Esophagus (tissue), 2 donors: ENCODE measurements at regions not wholly inside any gene's neighbourhood (a gene's known extent, or its start where the extent isn't known, plus 50 kb on each side); places are given as distances from the start of the nearest gene placed in this dataset.

Experiments
- H3K27ac ChIP-seq, 2 donors: one replicate each; pipeline ENCODE4 v1.5.1; 2013; ENCODE audit warnings: low read depth in 2 of 2, mild to moderate bottlenecking in 2 of 2, inconsistent platforms in 1 of 2, low read length in 1 of 2, moderate library complexity in 1 of 2
- H3K27me3 ChIP-seq, 2 donors: one replicate each; pipeline ENCODE4 v1.6.1; 2013; ENCODE audit warnings: low read length in 2 of 2, control low read depth in 1 of 2, mild to moderate bottlenecking in 1 of 2; ENCODE audit not compliant: insufficient read depth in 2 of 2, control insufficient read depth in 1 of 2
- H3K36me3 ChIP-seq, 2 donors: one replicate each; pipeline ENCODE4 v1.6.1; 2013; ENCODE audit warnings: low read length in 1 of 2; ENCODE audit not compliant: control insufficient read depth in 2 of 2, insufficient read depth in 2 of 2
- H3K4me1 ChIP-seq, 2 donors: one replicate each; pipeline ENCODE4 v1.6.1; 2013; ENCODE audit warnings: low read length in 1 of 2; ENCODE audit not compliant: control insufficient read depth in 2 of 2, insufficient read depth in 2 of 2
- H3K4me3 ChIP-seq, 2 donors: one replicate each; pipeline ENCODE4 v1.5.1; 2013; ENCODE audit warnings: low read length in 2 of 2, mild to moderate bottlenecking in 2 of 2, low read depth in 1 of 2, moderate library complexity in 1 of 2
- H3K9me3 ChIP-seq, 2 donors: one replicate each; pipeline ENCODE4 v1.6.1; 2013; ENCODE audit warnings: mild to moderate bottlenecking in 2 of 2, low read depth in 1 of 2, low read length in 1 of 2, moderate library complexity in 1 of 2; ENCODE audit not compliant: control insufficient read depth in 2 of 2, insufficient read depth in 1 of 2
- WGBS, 2 donors: extraction: QIAGEN DNeasy Blood & Tissue Kit; methylation state at CpG; one replicate each; pipeline ENCODE4 v1.1.7; 2013; 5-methylcytosine and 5-hydroxymethylcytosine counted together
- donor health status: healthy with polysubstance abuse.
- donor health status: Bipolar disorder and iron deficiency.

GRCh38 chr14:54135804-54136280 is 179.2 kb upstream of the BMP4 start:
- Histone ChIP-seq H3K4me1 (no peaks in the 10 kb centered on the region), H3K36me3 (no peaks in the 10 kb centered on the region), H3K9me3 (no peaks in the 10 kb centered on the region), H3K27ac (no peak overlapping the region), H3K4me3 (no peak overlapping the region), H3K27me3 (no peaks in the 10 kb centered on the region)
- 85 to 86% methylated on average over 3 of the region's 3 CpGs for WGBS, 2 donors

- H3K4me1 ChIP-seq = no peaks in the 10 kb centered on the region
- 63 to 70% methylated on average over 6 of the region's 6 CpGs for WGBS, 2 donors
- H3K36me3 ChIP-seq = no peaks in the 10 kb centered on the region
- H3K4me3 ChIP-seq = no peak overlapping the region
- no peak overlapping the region for H3K27ac ChIP-seq
- H3K9me3 ChIP-seq = no peaks in the 10 kb centered on the region
- H3K27me3 ChIP-seq = no peaks in the 10 kb centered on the region
Observed at GRCh38 chr14:54136894-54137613, 180.4 kb upstream of the BMP4 start.

- H3K27me3 ChIP-seq = no peaks in the 10 kb centered on the region
- no peaks in the 10 kb centered on the region for H3K9me3 ChIP-seq
- H3K4me3 ChIP-seq = no peak overlapping the region
- H3K27ac ChIP-seq = no peak overlapping the region
- no peaks in the 10 kb centered on the region for H3K36me3 ChIP-seq
- WGBS, 2 donors = 42 to 66% methylated on average over 1 of the region's 1 CpG
- H3K4me1 ChIP-seq = no peaks in the 10 kb centered on the region
Observed at GRCh38 chr14:54137614-54137961, 181.0 kb upstream of the BMP4 start.

GRCh38 chr14:54138024-54138353 is 181.4 kb upstream of the BMP4 start:
- Histone ChIP-seq H3K9me3 (no peaks in the 10 kb centered on the region), H3K27ac (no peak overlapping the region), H3K27me3 (no peaks in the 10 kb centered on the region), H3K4me3 (no peak overlapping the region), H3K4me1 (no peaks in the 10 kb centered on the region), H3K36me3 (no peaks in the 10 kb centered on the region)
- 29 to 61% methylated on average over 1 of the region's 1 CpG for WGBS, 2 donors

- Histone ChIP-seq H3K27ac (no peak overlapping the region), H3K9me3 (no peaks in the 10 kb centered on the region), H3K4me1 (no peaks in the 10 kb centered on the region), H3K36me3 (no peaks in the 10 kb centered on the region), H3K4me3 (no peak overlapping the region), H3K27me3 (no peaks in the 10 kb centered on the region)
- 58 to 71% methylated on average over 2 of the region's 2 CpGs for WGBS, 2 donors
Observed at GRCh38 chr14:54138354-54139038, 181.9 kb upstream of the BMP4 start.

GRCh38 chr14:54140551-54140950 is 183.9 kb upstream of the BMP4 start:
- Histone ChIP-seq H3K4me3 (no peak overlapping the region), H3K27ac (no peak overlapping the region), H3K27me3 (no peaks in the 10 kb centered on the region), H3K9me3 (peaks cover 0 to 2% of the 10 kb centered on the region in 2 donors), H3K36me3 (no peaks in the 10 kb centered on the region), H3K4me1 (no peaks in the 10 kb centered on the region)
- 91 to 97% methylated on average over 1 of the region's 1 CpG for WGBS, 2 donors

GRCh38 chr14:54146601-54147000 is 190.0 kb upstream of the BMP4 start:
- WGBS, 2 donors = 89 to 91% methylated on average over 2 of the region's 2 CpGs
- Histone ChIP-seq H3K4me1 (peaks cover 0 to 3% of the 10 kb centered on the region in 2 donors), H3K27ac (no peak overlapping the region), H3K27me3 (no peaks in the 10 kb centered on the region), H3K9me3 (peaks cover 0 to 4% of the 10 kb centered on the region in 2 donors), H3K36me3 (no peaks in the 10 kb centered on the region), H3K4me3 (no peak overlapping the region)

GRCh38 chr14:54147282-54147681 is 190.7 kb upstream of the BMP4 start:
- Histone ChIP-seq H3K27me3 (no peaks in the 10 kb centered on the region), H3K4me3 (no peak overlapping the region), H3K9me3 (peaks cover 0 to 4% of the 10 kb centered on the region in 2 donors), H3K4me1 (peaks cover 0 to 3% of the 10 kb centered on the region in 2 donors), H3K27ac (no peak overlapping the region), H3K36me3 (no peaks in the 10 kb centered on the region)
- WGBS, 2 donors = 54 to 57% methylated on average over 2 of the region's 2 CpGs

GRCh38 chr14:54147758-54148157 is 191.1 kb upstream of the BMP4 start:
- Histone ChIP-seq H3K4me1 (peaks cover 0 to 3% of the 10 kb centered on the region in 2 donors), H3K36me3 (no peaks in the 10 kb centered on the region)
- WGBS, 2 donors = 87 to 95% methylated on average over 3 of the region's 3 CpGs

GRCh38 chr14:54148251-54148650 is 191.6 kb upstream of the BMP4 start:
- Histone ChIP-seq H3K4me3 (no peak overlapping the region), H3K27me3 (no peaks in the 10 kb centered on the region), H3K36me3 (no peaks in the 10 kb centered on the region), H3K27ac (no peak overlapping the region), H3K4me1 (peaks cover 0 to 3% of the 10 kb centered on the region in 2 donors), H3K9me3 (peaks cover 0 to 4% of the 10 kb centered on the region in 2 donors)
- 89 to 92% methylated on average over 3 of the region's 3 CpGs for WGBS, 2 donors

More at GRCh38 chr14:54147758-54148157, 191.1 kb upstream of the BMP4 start:
- Histone ChIP-seq H3K27me3 (no peaks in the 10 kb centered on the region), H3K27ac (no peak overlapping the region), H3K9me3 (peaks cover 0 to 4% of the 10 kb centered on the region in 2 donors), H3K4me3 (no peak overlapping the region)
